Tibial nerve (tissue), 4 donors: ENCODE measurements at regions not wholly inside any gene's neighbourhood (a gene's known extent, or its start where the extent isn't known, plus 50 kb on each side); places are given as distances from the start of the nearest gene placed in this dataset.

Source experiments
- DNase-seq, 2 donors: peaks; one replicate each; pipeline ENCODE4 v3.0.0-alpha.2; 2019; ENCODE audit warnings: low spot score in 2 of 2
- H3K27ac ChIP-seq, 4 donors: fragments of 200-600 bp; sonication (generic) in 3 of 4; one replicate each; pipeline ENCODE4 v1.5.1; 2017 to 2019; ENCODE audit warnings: mild to moderate bottlenecking in 1 of 4
- H3K27me3 ChIP-seq, 2 donors: fragments of 200-600 bp; sonication (generic) in 1 of 2; one replicate each; pipeline versions ENCODE4 v1.5.1 to v1.6.0; 2017 to 2019
- H3K36me3 ChIP-seq, 3 donors: fragments of 200-600 bp; sonication (generic); one replicate each; pipeline ENCODE4 v1.5.1; 2018 to 2019
- H3K4me1 ChIP-seq, 4 donors: fragments of 200-600 bp; sonication (generic) in 3 of 4; one replicate each; pipeline ENCODE4 v1.5.1; 2017 to 2019
- H3K4me3 ChIP-seq, 4 donors: fragments of 200-600 bp; sonication (generic) in 3 of 4; one replicate each; pipeline ENCODE4 v1.5.1; 2017 to 2019; ENCODE audit warnings: mild to moderate bottlenecking in 1 of 4, moderate library complexity in 1 of 4
- H3K9me3 ChIP-seq, 4 donors: fragments of 200-600 bp; sonication (generic) in 3 of 4; one replicate each; pipeline ENCODE4 v1.5.1; 2017 to 2019
- EP300 ChIP-seq, 2 donors: sonication (generic); formaldehyde crosslinking; IDR thresholded peaks; one replicate each; pipeline ENCODE4 v1.6.1; 2017; ENCODE audit warnings: antibody characterized with exemption in 2 of 2, mild to moderate bottlenecking in 1 of 2
- POLR2A ChIP-seq, 2 donors: fragments of 450-650 bp; IDR thresholded peaks; one replicate each; pipeline ENCODE4 v1.6.1; 2017; ENCODE audit warnings: antibody characterized with exemption in 2 of 2, mild to moderate bottlenecking in 2 of 2, moderate library complexity in 2 of 2
- WGBS, 2 donors: methylation state at CpG; one replicate each; pipeline ENCODE4 v1.1.5; 2018; 5-methylcytosine and 5-hydroxymethylcytosine counted together
- TF ChIP-seq, protein P1 (sequence below), 5 experiments: fragments of 200-600 bp in 3 of 5; fragments of 450-650 bp in 2 of 5; sonication (generic) in 3 of 5; IDR thresholded peaks; one replicate each; pipeline ENCODE4 v1.5.1; 2016 to 2019; ENCODE audit warnings: antibody characterized with exemption in 5 of 5, mild to moderate bottlenecking in 3 of 5, moderate library complexity in 2 of 5

- Histone ChIP-seq H3K9me3 (no peaks in the 10 kb centered on the region), H3K36me3 (no peaks in the 10 kb centered on the region), H3K4me3 (no peak overlapping the region), H3K4me1 (no peaks in the 10 kb centered on the region), H3K27me3 (no peaks in the 10 kb centered on the region), H3K27ac (no peak overlapping the region)
- WGBS, 2 donors = 48 to 69% methylated on average over 4 of the region's 4 CpGs
- no peak for DNase-seq
- TF ChIP-seq, protein P1, sequence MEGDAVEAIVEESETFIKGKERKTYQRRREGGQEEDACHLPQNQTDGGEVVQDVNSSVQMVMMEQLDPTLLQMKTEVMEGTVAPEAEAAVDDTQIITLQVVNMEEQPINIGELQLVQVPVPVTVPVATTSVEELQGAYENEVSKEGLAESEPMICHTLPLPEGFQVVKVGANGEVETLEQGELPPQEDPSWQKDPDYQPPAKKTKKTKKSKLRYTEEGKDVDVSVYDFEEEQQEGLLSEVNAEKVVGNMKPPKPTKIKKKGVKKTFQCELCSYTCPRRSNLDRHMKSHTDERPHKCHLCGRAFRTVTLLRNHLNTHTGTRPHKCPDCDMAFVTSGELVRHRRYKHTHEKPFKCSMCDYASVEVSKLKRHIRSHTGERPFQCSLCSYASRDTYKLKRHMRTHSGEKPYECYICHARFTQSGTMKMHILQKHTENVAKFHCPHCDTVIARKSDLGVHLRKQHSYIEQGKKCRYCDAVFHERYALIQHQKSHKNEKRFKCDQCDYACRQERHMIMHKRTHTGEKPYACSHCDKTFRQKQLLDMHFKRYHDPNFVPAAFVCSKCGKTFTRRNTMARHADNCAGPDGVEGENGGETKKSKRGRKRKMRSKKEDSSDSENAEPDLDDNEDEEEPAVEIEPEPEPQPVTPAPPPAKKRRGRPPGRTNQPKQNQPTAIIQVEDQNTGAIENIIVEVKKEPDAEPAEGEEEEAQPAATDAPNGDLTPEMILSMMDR (IDR thresholded peaks at IDR 0.05) = no peak
Observed at GRCh38 chr11:82653752-82654151, 79.9 kb downstream of the FAM181B start.

DNA sequence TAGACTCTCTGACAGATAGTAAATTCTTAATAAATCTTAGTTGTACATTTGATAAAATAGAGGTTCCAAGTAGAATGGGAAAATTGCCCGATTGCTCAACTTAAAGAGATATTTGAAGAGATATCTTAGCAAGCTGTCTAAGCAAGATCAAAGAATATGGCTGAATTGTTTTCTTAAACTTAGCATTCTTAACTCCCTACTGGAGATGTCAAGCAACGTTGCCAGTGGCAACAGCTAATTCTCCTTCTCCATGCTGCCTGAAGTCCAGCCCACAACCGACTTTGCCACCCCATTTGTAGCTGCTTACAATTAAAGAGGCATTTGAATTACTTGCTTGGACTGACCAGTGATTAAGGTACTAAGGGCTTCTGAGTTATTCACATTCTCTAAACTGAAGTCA is 94.4 kb downstream of the FAM181B start:
- DNase-seq = no peak
- TF ChIP-seq EP300 (IDR thresholded peaks at IDR 0.05) (no peak), POLR2A (IDR thresholded peaks at IDR 0.05) (no peak)
- TF ChIP-seq, protein P1 (IDR thresholded peaks at IDR 0.05) = no peak
- Histone ChIP-seq H3K36me3 (no peaks in the 10 kb centered on the region), H3K4me1 (no peaks in the 10 kb centered on the region), H3K27ac (no peak overlapping the region), H3K4me3 (no peak overlapping the region), H3K9me3 (no peaks in the 10 kb centered on the region), H3K27me3 (no peaks in the 10 kb centered on the region)
- 61 to 63% methylated on average over 3 of the region's 3 CpGs for WGBS, 2 donors

DNA sequence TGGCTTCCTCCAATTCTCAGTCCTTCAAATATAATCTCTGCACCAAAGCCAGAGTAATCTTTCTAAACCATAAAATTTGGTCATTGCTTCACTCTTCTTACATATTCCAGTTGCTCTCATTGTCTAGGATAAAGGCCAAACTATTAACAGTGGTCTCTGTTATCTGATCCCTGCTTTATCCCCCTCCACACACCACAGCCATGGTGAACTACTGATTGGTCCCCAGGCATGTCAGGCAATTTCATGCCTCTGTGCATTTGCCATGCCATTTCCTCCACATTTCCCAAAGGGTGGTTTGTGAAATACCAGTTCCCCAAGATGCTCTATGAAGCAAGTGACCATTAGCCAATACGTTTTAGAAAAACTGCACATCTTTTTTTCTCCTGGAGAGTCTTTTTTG is 97.0 kb downstream of the FAM181B start:
- Histone ChIP-seq H3K27me3 (no peaks in the 10 kb centered on the region), H3K4me1 (no peaks in the 10 kb centered on the region), H3K9me3 (no peaks in the 10 kb centered on the region), H3K4me3 (no peak overlapping the region), H3K27ac (no peak overlapping the region), H3K36me3 (no peaks in the 10 kb centered on the region)
- 58 to 59% methylated on average over 1 of the region's 1 CpG for WGBS, 2 donors
- TF ChIP-seq, protein P1 (IDR thresholded peaks at IDR 0.05) = no peak
- TF ChIP-seq EP300 (IDR thresholded peaks at IDR 0.05) (no peak), POLR2A (IDR thresholded peaks at IDR 0.05) (no peak)
- DNase-seq = no peak

DNA sequence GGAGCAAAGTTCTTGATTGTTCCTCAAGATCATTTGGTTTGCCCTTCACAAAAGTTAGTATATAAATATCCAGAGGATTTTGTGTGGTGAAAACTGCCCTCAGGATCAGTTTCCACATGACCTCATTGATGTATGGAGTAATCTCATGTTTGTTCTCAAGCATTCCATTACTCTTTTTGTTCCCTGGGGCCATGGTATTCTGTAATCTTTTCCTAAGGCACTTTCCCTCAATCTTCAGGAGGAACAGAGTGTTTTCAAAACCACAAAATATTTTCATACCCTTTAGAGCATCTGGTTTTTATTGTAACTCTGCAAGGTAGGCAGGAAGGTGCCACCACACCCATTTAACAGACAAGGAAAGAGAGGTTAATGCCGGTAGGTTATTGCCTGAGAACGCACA is 99.6 kb downstream of the FAM181B start:
- H3K9me3 ChIP-seq = peaks cover 0 to 2% (median 0%) of the 10 kb centered on the region in 4 donors
- 95% methylated on average over 2 of the region's 2 CpGs for WGBS, 2 donors
- H3K27ac ChIP-seq = no peak overlapping the region
- no peak overlapping the region for H3K4me3 ChIP-seq
- H3K4me1 ChIP-seq = no peaks in the 10 kb centered on the region
- no peak for DNase-seq
- TF ChIP-seq, protein P1 (IDR thresholded peaks at IDR 0.05) = no peak
- TF ChIP-seq EP300 (IDR thresholded peaks at IDR 0.05) (no peak), POLR2A (IDR thresholded peaks at IDR 0.05) (no peak)
- no peaks in the 10 kb centered on the region for H3K36me3 ChIP-seq
- H3K27me3 ChIP-seq = no peaks in the 10 kb centered on the region

DNA sequence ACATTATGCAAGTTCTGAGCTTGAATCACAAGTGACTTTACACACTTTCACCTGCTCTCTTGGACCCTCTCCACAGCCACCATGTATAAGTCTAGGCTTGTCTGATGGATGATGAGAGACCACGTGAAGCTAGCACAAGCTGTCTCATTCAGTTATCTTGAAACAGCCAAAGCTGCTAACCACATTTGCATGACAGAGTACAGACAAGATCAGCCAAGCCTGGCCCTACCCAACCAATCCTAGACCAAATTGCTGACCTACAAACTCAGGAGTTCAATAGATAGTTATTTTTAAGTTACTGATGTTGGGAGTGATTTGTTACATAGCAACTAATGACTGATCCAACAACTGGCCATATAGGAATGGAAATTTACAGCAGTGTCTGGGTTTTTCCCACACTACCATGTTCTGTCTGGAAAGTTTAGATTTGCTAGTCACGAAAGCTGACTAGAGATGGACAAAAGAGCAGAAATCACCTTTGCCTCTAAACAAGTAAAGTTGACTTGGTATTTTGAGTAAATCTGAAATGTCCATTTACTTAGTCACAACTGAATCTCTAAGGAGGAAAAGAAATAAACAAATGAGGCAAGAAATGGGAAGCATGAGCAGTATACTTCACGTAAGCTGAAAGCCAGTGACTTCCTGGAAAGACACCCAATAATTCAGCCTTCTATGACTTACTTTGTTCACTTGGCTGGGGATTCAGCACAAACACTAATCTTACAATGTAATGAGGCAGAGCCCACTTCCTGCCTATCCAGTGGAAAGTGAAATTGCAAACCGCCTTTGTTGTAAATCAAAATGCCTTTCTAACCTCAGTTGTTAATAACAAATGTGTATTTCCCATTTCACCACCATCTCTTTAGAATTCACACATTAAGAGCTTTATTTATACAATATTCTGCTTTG is 101.7 kb downstream of the FAM181B start:
- DNase-seq = no peak
- TF ChIP-seq POLR2A (IDR thresholded peaks at IDR 0.05) = no peak
- peaks cover 0 to 11% (median 0%) of the 10 kb centered on the region in 4 donors for H3K9me3 ChIP-seq

More for the DNA sequence above, 101.7 kb downstream of the FAM181B start:
- H3K36me3 ChIP-seq = no peaks in the 10 kb centered on the region
- no peaks in the 10 kb centered on the region for H3K27me3 ChIP-seq
- no peak overlapping the region for H3K4me3 ChIP-seq
- H3K27ac ChIP-seq = no peak overlapping the region
- 46 to 47% methylated on average over 4 of the region's 4 CpGs for WGBS, 2 donors
- no peaks in the 10 kb centered on the region for H3K4me1 ChIP-seq
